SJCRH30 (cell line): ENCODE measurements at regions not wholly inside any gene's neighbourhood (a gene's known extent, or its start where the extent isn't known, plus 50 kb on each side); places are given as distances from the start of the nearest gene placed in this dataset.
"Not testable (repeated sequence)": the region's sequence is repeated elsewhere in the genome, so short reads cannot be mapped to it uniquely, and the experiment has no call there.

Source experiments
- DNase-seq, 2 experiments: peaks; one replicate each; pipeline ENCODE4 v3.0.0-alpha.2; 2015 to 2020
- H3K27ac ChIP-seq: fragments of 250-450 bp; sonication (Bioruptor Pico); 2 replicates; pipeline ENCODE4 v1.5.1; 2020; ENCODE audit warnings: mild to moderate bottlenecking, moderate library complexity
- H3K27me3 ChIP-seq: fragments of 250-450 bp; sonication (Bioruptor Pico); 2 replicates; pipeline ENCODE4 v1.5.1; 2020; ENCODE audit warnings: mild to moderate bottlenecking, moderate library complexity
- H3K36me3 ChIP-seq: fragments of 250-450 bp; sonication (Bioruptor Pico); 2 replicates; pipeline ENCODE4 v1.5.1; 2020; ENCODE audit warnings: mild to moderate bottlenecking, moderate library complexity
- H3K4me1 ChIP-seq: fragments of 250-450 bp; sonication (Bioruptor Pico); 2 replicates; pipeline ENCODE4 v1.5.1; 2020; ENCODE audit warnings: mild to moderate bottlenecking, moderate library complexity
- H3K4me3 ChIP-seq: fragments of 250-450 bp; sonication (Bioruptor Pico); 2 replicates; pipeline ENCODE4 v1.5.1; 2020; ENCODE audit warnings: mild to moderate bottlenecking, moderate library complexity
- H3K9me3 ChIP-seq: fragments of 250-450 bp; sonication (Bioruptor Pico); replicated peaks from 2 replicates; pipeline ENCODE4 v1.5.1; 2020; ENCODE audit warnings: mild to moderate bottlenecking, moderate library complexity

DNA sequence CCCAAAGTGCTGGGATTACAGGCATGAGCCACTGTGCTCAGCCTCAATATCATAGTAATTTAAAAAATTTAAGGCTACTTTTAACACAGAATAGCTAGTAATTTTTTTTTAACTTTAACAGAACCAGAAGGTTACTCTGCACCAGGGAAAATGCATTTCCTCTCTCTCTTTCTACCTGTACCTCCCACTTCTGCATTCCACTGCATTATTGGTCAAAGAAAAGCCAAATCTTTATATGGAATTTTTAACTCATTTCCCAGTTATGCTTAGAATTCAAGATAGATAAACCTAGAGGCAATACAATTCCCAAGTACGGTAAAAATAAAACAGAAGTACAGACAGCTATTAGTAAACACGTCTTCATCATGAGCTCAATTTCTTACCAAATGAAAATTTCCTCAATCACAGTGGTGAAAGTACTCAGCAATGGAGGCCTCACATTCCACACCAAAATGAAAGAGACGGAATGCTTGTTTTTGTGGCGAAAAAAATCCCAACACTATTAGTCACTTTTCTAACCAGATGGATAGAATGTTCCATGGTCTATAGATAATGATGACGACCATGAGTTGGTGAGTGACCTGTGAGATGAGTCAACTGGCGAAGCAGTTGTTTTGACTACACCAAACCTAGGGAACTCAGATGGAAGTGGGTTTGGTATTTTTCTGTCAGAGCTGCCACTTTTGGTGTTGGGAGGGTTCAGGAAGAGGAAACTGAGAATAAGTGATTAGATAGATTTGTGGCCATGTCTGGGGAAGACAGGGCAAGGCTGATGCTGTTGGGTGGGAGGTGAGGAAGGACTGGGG is 104.7 kb upstream of the SGK1 start:
- no peaks in the 10 kb centered on the region for H3K4me1 ChIP-seq
- peak overlapping the region; percentile 37 for H3K27ac ChIP-seq
- H3K4me3 ChIP-seq: no peak overlapping the region
- H3K9me3 ChIP-seq: no peaks in the 10 kb centered on the region
- H3K36me3 ChIP-seq: no peaks in the 10 kb centered on the region
- DNase-seq: peak; percentile 8 to 18
- H3K27me3 ChIP-seq: no peaks in the 10 kb centered on the region

DNA sequence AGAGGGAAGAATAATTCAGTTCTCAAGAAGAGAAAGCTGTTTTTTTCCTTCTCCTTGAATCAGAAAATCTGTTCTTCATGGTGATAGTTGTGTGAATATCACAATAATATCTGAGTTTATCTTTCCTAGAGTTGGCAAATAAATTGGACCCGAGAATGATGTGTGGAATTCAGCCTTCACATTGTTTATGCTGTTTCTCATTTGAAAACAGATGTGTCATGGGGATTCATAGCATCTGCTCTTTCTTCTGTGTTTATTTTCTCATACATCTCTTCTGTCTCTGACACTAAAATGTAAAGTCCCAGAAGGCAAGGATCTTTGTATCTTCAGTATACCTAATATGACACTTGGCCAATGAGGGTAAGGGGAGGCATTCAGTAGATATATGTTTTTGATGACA is 103.6 kb upstream of the SGK1 start:
- no peaks in the 10 kb centered on the region for H3K27me3 ChIP-seq
- H3K4me3 ChIP-seq: no peak overlapping the region
- H3K9me3 ChIP-seq: no peaks in the 10 kb centered on the region
- no peaks in the 10 kb centered on the region for H3K4me1 ChIP-seq
- no peaks in the 10 kb centered on the region for H3K36me3 ChIP-seq
- no peak for DNase-seq
- no peak overlapping the region for H3K27ac ChIP-seq

GRCh38 chr6:134420614-134421181 is 102.8 kb upstream of the SGK1 start:
- Histone ChIP-seq H3K9me3 (no peaks in the 10 kb centered on the region), H3K27me3 (no peaks in the 10 kb centered on the region), H3K27ac (no peak overlapping the region), H3K4me3 (no peak overlapping the region), H3K36me3 (no peaks in the 10 kb centered on the region), H3K4me1 (no peaks in the 10 kb centered on the region)
- no peak for DNase-seq

- H3K4me3 ChIP-seq: no peak overlapping the region
- no peaks in the 10 kb centered on the region for H3K27me3 ChIP-seq
- no peaks in the 10 kb centered on the region for H3K9me3 ChIP-seq
- H3K36me3 ChIP-seq: no peaks in the 10 kb centered on the region
- H3K4me1 ChIP-seq: no peaks in the 10 kb centered on the region
- no peak for DNase-seq
- no peak overlapping the region for H3K27ac ChIP-seq
Measured at GRCh38 chr6:134419716-134420115, 101.8 kb upstream of the SGK1 start.

DNA sequence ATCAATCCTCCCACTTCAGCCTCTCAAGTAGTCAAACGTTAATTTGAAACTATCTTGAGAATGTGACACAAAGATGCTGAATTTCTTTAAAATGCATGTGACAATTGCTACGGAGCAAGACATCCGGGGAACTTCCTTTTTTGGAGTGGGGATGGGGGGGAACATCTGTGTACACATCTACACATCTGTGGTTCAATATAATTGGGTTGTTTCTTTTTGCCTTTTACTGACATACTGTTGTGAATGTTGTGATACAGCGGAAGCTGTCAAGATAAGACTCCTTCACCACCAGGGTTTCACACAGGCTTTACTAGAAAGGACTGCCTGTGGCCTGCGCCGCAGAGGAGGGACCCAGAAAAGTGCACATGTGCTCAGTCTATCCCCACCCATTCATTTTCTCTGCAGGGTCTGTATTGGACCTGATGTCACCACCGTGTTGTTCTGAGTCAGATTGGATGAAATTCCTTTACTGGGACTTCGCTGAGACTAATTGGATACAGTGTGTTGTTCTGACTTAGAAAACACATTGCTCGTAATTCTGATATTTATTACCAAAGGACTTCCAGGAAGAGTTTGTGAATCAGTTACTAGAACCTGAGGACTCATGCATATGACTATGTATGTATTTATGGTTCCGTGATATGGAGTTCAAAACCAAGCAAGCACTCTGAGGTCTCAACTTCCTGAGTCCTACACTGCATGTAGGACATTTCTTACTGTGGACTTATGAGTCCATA is 98.7 kb upstream of the SGK1 start:
- no peaks in the 10 kb centered on the region for H3K4me1 ChIP-seq
- H3K36me3 ChIP-seq: no peaks in the 10 kb centered on the region
- DNase-seq: no peak
- no peak overlapping the region for H3K4me3 ChIP-seq
- H3K9me3 ChIP-seq: no peaks in the 10 kb centered on the region
- no peak overlapping the region for H3K27ac ChIP-seq
- no peaks in the 10 kb centered on the region for H3K27me3 ChIP-seq

GRCh38 chr6:134415656-134416055 is 97.7 kb upstream of the SGK1 start:
- H3K4me3 ChIP-seq: no peak overlapping the region
- H3K27me3 ChIP-seq: no peaks in the 10 kb centered on the region
- H3K27ac ChIP-seq: no peak overlapping the region
- no peaks in the 10 kb centered on the region for H3K4me1 ChIP-seq
- no peaks in the 10 kb centered on the region for H3K36me3 ChIP-seq
- no peak for DNase-seq
- H3K9me3 ChIP-seq: no peaks in the 10 kb centered on the region

- no peaks in the 10 kb centered on the region for H3K4me1 ChIP-seq
- no peak for DNase-seq
- H3K27ac ChIP-seq: no peak overlapping the region
- H3K36me3 ChIP-seq: no peaks in the 10 kb centered on the region
- no peak overlapping the region for H3K4me3 ChIP-seq
- H3K9me3 ChIP-seq: no peaks in the 10 kb centered on the region
- no peaks in the 10 kb centered on the region for H3K27me3 ChIP-seq
Measured at GRCh38 chr6:134415194-134415593, 97.3 kb upstream of the SGK1 start.

DNA sequence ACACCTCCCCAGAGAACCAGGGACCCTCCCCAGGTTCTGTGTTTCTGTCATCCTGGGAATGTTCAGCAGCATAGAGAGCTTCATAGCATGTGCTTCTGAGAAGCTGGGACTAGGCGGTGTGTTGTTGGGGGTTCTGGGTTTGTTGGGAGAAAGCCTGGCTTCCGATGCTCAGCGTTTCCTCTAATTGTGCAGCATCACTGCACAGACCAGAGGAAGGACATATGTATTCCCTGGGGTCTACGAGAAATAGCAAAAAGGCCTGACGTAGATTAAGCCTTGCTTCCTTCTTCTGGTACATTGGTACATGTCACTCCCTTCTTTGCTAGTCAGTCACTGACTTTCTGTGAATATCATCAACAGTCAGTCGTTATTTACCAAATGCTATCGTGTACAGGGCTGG is 96.9 kb upstream of the SGK1 start:
- no peaks in the 10 kb centered on the region for H3K27me3 ChIP-seq
- no peak overlapping the region for H3K27ac ChIP-seq
- DNase-seq: no peak

DNA sequence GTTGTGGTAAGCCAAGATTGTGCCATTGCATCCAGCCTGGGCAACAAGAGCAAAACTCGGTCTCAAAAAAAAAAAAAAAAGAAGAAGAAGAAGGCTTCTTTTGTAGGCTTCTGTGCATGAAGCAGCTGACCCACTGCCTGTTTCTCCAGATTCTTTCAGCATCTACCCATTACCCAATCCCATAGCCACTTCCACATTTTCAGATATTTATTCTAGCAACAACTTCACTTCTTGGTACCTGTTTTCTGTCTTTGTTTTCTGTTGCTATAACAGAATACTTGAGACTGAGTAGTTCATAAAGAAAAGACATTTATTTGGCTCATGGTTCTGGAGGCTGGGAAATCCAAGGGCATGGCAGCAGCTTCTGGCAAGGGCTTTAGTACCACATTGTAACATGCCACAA is 95.3 kb upstream of the SGK1 start:
- Histone ChIP-seq H3K27me3 (no peaks in the 10 kb centered on the region), H3K4me3 (no peak overlapping the region), H3K9me3 (no peaks in the 10 kb centered on the region), H3K36me3 (no peaks in the 10 kb centered on the region), H3K4me1 (no peaks in the 10 kb centered on the region), H3K27ac (no peak overlapping the region)
- no peak for DNase-seq

More for the DNA sequence above, 96.9 kb upstream of the SGK1 start:
- Histone ChIP-seq H3K9me3 (no peaks in the 10 kb centered on the region), H3K36me3 (no peaks in the 10 kb centered on the region), H3K4me3 (no peak overlapping the region), H3K4me1 (no peaks in the 10 kb centered on the region)

GRCh38 chr6:134410541-134410940 is 92.6 kb upstream of the SGK1 start:
- no peaks in the 10 kb centered on the region for H3K9me3 ChIP-seq
- H3K36me3 ChIP-seq: no peaks in the 10 kb centered on the region
- no peak for DNase-seq
- H3K27ac ChIP-seq: no peak overlapping the region
- no peak overlapping the region for H3K4me3 ChIP-seq
- no peaks in the 10 kb centered on the region for H3K27me3 ChIP-seq
- H3K4me1 ChIP-seq: no peaks in the 10 kb centered on the region

- Histone ChIP-seq H3K9me3 (no peaks in the 10 kb centered on the region), H3K27ac (no peak overlapping the region), H3K4me1 (no peaks in the 10 kb centered on the region), H3K27me3 (no peaks in the 10 kb centered on the region), H3K4me3 (no peak overlapping the region), H3K36me3 (no peaks in the 10 kb centered on the region)
- no peak for DNase-seq
Measured at GRCh38 chr6:134407791-134408190, 89.9 kb upstream of the SGK1 start.

DNA sequence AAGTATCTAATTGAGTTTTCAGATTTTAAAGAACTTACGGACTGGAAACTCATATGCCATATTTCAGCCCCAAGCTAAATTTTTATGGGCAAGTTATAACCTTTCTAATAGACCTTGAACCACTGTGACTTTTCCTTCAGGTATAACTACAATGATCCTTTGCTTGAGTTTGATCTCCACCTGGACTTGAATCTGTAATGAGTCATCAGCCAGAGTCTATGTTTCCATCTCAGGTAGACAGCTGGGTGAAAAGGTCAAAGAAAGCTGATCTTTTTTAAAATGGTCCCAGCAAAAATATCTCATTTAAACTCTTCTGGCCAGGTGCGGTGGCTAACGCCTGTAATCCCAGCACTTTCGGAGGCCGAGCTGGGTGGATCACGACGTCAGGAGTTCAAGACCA is 88.4 kb upstream of the SGK1 start:
- DNase-seq: no peak
- no peaks in the 10 kb centered on the region for H3K4me1 ChIP-seq
- H3K27ac ChIP-seq: no peak overlapping the region
- H3K27me3 ChIP-seq: no peaks in the 10 kb centered on the region
- H3K9me3 ChIP-seq: no peaks in the 10 kb centered on the region
- H3K4me3 ChIP-seq: no peak overlapping the region
- H3K36me3 ChIP-seq: no peaks in the 10 kb centered on the region

DNA sequence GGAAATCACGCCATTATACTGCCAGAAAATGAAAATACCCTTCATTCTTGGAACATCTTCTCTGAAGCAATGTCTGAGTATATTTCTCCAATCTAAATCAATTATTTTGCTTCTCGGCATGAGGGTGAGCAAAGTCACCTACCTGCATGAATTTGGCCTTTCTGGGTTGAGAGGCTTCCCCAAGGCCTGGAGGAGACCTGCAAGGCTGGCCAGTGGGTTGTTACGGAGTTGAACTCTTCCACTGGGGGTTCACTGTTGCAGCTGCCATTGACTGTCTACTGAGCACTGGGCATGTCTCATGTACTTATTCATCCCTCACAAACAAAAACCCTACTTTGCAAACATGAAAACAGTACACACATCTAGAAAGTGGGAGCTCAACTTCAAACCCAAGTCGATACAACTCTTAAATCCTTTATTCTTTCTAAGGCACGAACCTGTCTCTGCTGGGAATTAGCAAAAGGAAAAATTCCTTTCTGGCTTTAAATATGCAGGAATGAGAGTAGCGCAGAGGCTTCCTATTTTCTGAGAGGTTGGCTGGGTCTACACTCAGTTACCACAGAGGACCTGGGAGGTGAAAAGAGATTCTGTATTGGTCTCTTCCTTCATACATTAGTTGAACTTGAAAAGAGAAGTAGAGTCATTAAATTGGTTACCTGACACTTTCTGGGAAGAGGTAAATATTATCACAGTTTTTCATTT is 87.6 kb upstream of the SGK1 start:
- Histone ChIP-seq H3K36me3 (no peaks in the 10 kb centered on the region), H3K9me3 (no peaks in the 10 kb centered on the region), H3K4me3 (no peak overlapping the region), H3K27me3 (no peaks in the 10 kb centered on the region), H3K4me1 (no peaks in the 10 kb centered on the region), H3K27ac (no peak overlapping the region)
- DNase-seq: no peak

DNA sequence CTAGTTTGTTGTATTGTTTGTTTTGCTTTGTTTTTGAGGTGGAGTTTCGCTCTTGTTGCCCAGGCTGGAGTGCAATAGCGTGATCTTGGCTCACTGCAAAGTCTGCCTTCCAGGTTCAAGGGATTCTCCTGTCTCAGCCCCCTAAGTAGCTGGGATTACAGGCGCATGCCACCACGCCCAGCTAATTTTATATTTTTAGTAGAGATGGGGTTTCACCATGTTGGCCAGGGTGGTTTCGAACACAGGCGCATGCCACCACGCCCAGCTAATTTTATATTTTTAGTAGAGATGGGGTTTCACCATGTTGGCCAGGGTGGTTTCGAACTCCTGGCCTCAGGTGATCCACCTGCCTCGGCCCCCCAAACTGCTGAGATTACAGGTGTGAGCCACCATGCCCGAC is 85.4 kb upstream of the SGK1 start:
- H3K4me3 ChIP-seq, H3K4me1 ChIP-seq, H3K36me3 ChIP-seq, H3K9me3 ChIP-seq, H3K27me3 ChIP-seq, H3K27ac ChIP-seq, DNase-seq: not testable (repeated sequence)

- no peaks in the 10 kb centered on the region for H3K36me3 ChIP-seq
- no peak for DNase-seq
- no peaks in the 10 kb centered on the region for H3K27me3 ChIP-seq
Measured at GRCh38 chr6:134402372-134402984, 84.6 kb upstream of the SGK1 start.

More at GRCh38 chr6:134402372-134402984, 84.6 kb upstream of the SGK1 start:
- H3K4me1 ChIP-seq: no peaks in the 10 kb centered on the region
- no peaks in the 10 kb centered on the region for H3K9me3 ChIP-seq
- no peak overlapping the region for H3K4me3 ChIP-seq
- no peak overlapping the region for H3K27ac ChIP-seq
